ENCODE measurements at regions not wholly inside any gene's neighbourhood (a gene's known extent, or its start where the extent isn't known, plus 50 kb on each side); places are given as distances from the start of the nearest gene placed in this dataset.

DNA sequence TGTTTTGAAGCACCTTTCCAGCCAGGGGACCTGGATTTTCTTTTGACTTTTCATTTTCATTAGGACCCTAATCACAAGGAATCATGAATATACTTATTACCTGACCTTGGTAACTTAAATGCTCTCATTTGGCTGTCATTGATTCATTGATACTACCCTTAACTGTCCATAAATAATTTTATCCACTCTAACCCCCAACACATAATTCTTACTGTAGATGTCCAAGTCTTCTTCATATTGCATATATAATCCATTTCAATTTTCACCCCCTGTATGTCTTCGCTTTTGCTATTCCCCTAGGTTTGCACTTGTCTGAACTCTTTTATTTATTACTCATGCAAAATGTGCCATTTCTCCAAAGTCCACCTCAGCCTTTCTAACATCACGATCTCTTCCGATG lies 602.9 kb downstream of the MMUT start:
- DNase-seq = no peak
- intact Hi-C loops (cut with DNase I) = no loop called here

DNA sequence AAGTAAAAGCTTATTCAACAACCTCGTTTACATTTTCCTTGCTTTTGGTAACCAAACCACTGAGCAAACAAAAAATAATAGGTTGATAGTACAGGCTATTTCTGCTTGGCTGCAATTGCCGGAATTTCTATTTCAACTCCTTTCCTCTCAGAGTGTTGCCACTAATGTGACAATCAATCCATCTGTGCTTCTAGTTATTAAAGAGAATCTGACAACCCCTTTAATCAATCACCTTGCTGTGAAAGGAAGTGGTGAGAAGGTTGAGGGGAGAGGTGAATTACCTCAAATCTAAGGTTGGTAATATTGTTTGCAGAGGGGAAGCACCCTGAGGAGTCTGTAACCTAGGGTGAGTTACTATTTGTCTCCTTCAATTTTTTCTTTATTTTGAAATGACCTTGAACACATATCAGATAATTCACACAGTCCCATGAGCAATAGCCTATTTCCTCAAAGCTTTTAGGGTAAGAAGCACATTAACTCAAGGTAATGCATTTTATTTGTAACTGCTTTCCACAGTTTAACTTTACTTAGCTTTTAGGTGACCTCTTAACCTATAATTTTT lies 603.4 kb downstream of the MMUT start:
- intact Hi-C loops (cut with DNase I) = no loop called here

DNA sequence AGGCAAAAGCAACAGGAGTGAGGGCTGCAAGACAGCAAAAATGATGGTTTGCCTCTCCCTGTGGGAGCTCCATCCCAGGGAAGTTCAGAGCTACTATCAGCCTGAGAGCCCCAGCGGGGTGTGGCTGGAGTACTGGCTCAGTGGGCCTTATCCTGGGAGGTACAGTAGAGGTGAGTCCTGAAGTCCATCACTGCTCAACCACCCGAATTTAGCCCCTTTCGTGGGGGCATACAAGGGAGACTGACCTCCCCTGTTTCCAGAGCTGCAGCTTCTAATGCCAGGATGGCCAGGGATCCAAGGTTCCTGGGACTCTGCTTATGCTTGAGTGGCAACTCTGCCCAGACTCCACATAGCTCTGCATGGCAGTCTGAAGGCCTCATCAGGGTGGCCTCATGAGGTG lies 617.8 kb downstream of the MMUT start:
- no peak for DNase-seq
- intact Hi-C loops (cut with DNase I) = no loop called here

More for the DNA sequence above, 603.4 kb downstream of the MMUT start:
- DNase-seq = no peak

DNA sequence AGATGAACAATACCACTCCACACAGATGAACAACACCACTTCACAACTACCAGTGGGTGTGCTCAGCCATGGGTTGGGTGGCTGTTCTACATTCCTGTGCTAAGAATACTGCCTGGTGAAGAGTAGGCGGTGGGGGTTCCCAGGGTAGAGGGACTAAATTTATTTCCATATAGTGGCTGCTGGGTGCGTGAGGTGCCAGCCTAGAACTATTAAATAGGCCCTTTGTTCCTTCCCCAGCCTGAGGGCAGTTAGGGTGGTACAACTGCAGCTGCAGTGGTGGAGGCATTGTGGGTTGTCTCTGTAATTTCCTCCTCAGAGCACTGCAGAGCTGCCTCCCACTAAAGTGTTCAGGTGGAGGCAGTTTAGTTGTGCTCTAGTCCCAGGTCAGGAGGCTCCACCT lies 618.4 kb downstream of the MMUT start:
- intact Hi-C loops (cut with DNase I) = no loop called here

DNA sequence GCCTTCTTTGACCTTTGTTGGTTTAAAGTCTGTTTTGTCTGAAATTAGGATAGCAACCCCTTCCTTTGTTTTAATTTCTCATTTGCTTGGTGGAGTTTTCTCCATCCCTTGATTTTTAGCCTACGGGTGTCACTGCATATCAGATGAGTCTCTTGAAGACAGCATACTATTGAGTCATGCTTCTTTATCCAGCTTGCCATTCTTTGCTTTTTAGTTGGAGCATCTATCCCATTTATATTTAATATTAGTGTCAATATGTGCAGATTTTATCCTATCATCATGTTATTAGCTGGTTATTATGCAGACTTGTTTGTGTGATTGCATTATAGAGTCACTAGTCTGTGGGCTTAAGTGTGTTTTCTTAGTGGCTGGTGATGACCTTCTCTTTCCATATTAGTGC lies 622.2 kb downstream of the MMUT start:
- intact Hi-C loops (cut with DNase I) = no loop called here
- no peak for DNase-seq

More for the DNA sequence above, 618.4 kb downstream of the MMUT start:
- no peak for DNase-seq

DNA sequence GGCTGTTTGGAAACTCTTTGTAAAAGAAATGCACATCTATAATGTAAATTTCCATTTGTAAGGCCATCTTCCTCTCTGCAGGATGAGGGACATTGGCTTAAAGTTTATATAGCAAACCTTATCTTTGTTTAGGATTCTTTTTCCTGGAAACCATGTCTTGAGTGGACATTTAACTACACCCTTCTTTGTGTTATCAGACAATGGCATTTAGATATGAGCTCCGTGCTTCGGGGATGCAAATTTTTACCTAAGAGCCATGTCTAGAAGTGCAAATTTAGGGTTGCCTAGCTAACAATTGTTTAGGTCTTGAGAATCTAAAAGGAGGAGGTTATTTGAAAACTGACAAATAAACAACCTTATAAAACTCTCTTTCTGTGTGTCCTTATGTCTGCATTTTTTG lies 623.8 kb downstream of the MMUT start:
- intact Hi-C loops (cut with DNase I) = no loop called here
- DNase-seq = no peak

DNA sequence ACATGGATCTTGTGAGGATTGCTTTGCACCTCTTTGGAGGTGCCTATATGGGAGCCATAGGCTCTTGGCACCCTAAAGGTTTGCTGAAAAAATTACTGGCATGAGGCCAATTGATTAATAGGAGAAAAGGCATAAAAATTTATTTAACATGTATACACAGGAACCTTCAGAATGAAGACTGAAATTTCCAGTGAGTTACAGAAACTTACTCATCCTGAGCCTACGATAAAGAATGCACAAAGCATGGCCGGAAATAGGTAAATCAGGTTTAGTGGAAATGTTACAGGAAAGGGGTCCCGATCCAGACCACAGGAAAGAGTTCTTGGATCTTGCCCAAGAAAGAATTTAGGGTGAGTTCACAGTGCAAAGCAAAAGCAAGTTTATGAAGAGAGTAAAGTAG lies 625.3 kb downstream of the MMUT start:
- intact Hi-C loops (cut with DNase I) = no loop called here
- no peak for DNase-seq

DNA sequence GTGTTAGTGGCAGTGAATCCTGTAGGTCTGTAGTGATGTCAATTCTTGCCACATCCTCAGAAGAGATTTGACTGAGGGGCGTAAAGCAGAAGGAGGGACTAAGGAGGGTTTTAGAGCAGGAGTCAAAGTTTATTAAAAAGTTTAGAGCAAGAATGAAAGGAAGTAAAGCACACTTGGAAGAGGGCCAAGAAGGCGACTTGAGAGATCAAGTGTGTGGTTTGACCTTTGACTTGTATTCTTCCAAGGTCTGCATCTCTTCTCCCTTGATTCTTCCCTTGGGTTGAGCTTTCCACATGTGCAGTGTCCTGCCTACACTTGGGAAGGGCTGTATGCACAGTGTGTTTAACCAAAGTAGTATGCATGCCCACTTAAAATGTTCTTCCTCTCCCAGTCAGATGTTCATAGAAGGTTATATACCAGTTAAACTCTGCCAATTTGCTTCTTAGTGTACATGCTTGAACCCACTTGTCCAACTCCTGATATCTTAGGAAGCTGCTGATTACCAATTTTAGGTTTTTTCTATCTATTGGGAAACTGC lies 627.6 kb downstream of the MMUT start:
- no peak for DNase-seq
- intact Hi-C loops (cut with DNase I) = no loop called here

DNA sequence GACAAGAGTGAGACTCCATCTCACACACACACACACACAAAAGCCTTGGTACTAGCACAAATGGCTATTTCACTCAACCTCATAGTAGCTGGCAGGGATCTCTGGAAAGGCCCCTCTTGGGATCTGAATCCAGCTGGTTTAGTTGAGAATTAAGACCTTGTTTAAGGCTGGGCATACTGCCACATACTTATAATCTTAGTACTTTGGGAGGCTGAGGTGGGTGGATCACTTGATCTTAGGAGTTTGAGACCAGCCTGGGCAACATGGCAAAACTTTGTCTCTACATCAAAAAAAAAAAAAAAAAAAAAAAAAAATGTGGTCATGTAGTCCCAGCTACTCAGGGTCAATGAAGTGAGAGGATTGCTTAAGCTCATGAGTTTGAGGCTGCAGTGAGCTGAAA lies 628.3 kb downstream of the MMUT start:
- DNase-seq = no peak
- intact Hi-C loops (cut with DNase I) = no loop called here

DNA sequence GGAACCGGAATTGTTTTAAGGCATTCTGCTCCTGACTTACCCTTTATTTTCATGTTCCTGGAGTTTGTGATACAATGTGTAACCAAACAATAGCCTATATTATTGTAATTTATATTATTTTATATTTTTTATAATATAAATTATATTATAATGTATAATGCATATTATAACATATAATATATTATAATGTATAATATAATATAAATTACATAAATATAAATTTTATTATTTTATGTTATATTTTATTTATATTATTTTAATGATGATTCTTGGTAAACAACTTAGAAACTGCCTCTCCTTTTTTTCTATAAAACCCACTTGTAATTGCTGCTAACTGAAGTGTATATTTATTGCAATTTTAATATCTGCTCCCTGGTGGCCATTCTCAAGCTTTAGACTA lies 629.1 kb downstream of the MMUT start:
- no peak for DNase-seq
- intact Hi-C loops (cut with DNase I) = no loop called here

DNA sequence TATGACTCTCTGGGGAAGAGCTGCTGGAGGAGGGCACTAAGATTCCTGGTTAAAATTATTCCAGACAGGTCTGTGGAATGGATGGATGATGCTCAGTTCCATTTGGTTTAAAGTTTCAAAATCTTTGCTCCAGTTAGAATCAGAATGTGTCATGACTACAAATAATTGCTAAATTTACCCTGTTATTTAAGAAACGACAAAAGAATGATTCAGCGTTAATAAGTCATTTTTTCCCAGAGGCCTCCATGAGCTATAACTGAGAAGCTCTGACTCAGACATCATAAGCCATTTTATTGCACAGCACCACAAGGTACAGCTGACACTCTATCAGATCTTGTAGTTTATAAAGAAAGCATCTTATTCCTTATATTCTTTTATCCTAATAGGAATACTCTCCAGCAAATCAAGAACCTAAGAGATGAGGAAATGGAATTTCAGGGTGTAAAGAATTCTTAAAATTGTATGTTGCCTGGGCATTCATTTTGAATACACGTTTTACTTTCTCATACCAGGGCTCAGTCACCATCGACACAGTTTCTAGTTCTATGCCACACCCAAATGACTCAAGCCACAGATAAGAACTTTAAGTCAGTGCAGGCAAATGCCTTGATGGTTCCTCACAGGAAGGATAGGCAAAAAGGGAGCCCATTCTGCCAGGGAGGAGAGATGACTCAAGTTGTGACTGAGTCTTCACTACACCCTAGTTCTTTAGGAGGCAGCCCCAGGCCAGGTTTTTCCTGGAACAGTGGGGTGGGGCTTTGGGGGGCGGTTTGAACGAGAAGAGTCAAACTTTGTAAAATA lies 636.0 kb downstream of the MMUT start:
- intact Hi-C loops (cut with DNase I) = no loop called here
- peak in 36 of 42 donors; percentile 3 to 68 (median 32) for DNase-seq

DNA sequence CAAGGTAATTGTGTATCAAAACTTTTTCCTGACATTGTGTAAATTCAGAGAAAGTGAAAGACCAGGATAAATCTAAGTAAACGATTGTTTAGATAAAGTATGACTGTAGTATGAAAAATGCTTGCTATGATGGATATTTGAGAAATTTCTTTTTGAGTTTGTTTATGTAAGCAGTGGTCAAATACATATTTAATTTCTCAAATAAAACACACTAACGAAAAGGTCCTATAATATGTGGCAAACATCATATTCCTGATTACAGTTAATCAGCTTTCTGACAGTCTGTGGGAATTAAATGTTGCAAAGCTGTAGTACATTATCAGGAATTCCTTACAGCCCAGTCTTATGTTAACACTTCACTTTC lies 636.9 kb downstream of the MMUT start:
- intact Hi-C loops (cut with DNase I) = no loop called here
- no peak for DNase-seq

DNA sequence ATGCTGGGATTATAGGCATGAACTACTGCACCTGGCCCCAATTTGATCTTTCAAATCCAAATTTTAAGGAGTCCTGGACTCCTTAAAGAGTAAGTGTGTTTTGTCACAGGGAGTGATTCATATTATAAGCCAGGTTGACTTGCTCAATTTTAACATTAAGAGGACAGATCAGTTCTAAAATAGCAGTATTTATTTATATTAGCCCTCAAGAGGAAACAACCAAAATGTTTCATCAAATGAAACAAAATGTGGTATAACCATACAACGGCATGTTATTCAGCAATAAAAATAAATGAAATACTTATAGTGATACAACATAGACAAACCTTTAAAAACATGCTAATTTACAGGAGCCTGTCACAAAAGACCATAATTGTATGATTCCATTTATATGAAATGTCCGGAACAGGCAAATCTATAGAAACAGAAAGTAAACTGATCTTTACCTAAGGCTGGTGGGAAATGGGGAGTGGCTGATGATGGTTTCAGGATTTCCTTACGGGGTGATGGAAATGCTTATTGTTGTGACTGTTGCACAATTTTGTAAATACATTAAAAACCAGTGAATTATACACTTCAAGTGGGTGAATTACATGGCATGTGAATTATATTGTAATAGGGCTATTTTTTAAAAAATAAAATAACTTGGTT lies 637.4 kb downstream of the MMUT start:
- intact Hi-C loops (cut with DNase I) = no loop called here
- DNase-seq = no peak

DNA sequence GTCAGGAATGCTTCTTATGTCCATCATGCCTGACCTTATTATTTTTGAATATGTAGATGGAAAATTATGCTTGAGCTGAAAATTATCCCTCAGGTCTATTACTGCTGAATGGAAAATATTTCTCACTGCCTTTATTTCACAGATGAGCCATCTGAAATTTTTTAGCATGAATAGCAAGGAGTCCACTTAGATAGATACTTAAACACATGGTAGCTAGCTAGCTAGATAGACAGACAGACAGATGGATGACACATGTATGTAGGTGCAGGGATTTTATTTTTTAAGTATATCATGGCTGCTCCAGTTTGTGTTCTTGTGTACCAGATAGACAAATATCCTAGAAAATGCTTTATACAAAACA lies 645.0 kb downstream of the MMUT start:
- no peak for DNase-seq
- intact Hi-C loops (cut with DNase I) = no loop called here

DNA sequence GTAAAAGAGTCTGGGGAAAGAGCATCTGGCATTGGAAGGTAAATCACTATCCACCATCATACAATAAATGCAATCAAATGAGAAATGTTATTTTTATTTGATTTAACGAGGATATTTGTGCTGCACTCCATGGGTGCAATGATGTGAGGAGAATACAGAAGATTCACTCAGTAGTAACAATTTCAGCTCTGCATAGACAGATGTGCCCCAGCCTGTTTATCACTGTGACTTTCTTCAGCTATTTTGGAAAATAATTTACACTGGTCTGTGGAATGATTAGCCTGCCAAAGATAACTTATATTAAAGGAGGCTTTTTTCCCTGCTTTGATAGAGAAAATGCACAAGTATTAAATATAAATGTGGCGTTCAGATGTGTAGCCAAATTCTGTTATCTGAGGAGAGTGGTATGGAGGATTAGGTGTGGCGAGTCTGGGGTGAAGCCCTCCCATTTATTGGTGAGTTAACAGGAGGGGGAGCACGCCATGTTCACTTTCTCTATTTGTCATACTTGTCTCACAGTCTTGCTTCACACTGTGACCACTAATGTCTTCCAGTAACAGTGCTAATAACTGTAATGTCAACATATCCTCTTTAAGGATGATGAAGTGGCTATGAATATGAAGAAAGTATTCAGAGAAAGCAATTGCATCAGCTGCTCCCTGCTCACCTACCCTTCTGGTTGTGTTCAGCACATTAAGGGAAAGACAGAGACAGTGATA lies 645.6 kb downstream of the MMUT start:
- intact Hi-C loops (cut with DNase I) = no loop called here
- DNase-seq = no peak

DNA sequence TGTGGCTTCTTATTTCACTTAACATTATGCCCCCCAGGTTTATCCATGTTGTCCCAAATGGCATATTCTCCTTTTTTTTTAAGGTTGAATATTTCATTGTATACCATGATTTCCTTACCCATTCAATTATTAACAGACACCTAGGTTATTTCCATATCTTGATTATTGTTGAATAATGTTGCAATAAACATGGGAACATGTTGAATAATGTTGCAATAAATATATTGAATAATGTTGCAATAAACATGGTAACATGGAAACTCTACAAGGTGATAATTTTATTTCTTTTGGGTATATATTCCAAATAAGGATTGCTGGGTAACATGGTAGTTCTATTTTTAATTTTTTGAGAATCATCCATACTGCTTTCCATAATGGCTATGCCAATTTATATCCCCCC lies 648.1 kb downstream of the MMUT start:
- intact Hi-C loops (cut with DNase I) = no loop called here
- no peak for DNase-seq

DNA sequence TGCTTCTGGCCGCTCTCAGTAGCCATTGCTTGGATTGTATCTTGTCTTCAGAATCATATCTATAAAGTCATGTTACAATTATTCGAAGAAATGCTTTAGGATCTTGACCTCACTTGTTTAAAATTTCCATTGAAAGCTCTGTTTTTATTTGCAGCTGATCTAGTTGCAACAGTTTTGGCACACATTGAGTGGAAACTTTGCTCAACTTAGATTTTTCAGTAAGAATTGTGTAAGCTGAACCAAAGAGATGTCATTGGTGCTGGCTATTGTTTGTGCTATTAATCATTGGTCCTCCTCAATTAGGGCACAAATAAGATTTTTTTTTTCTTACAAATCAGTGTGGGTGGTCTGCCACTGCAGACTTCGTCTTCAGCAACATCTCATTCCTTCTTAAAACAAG lies 649.2 kb downstream of the MMUT start:
- intact Hi-C loops (cut with DNase I) = no loop called here
- DNase-seq = no peak

DNA sequence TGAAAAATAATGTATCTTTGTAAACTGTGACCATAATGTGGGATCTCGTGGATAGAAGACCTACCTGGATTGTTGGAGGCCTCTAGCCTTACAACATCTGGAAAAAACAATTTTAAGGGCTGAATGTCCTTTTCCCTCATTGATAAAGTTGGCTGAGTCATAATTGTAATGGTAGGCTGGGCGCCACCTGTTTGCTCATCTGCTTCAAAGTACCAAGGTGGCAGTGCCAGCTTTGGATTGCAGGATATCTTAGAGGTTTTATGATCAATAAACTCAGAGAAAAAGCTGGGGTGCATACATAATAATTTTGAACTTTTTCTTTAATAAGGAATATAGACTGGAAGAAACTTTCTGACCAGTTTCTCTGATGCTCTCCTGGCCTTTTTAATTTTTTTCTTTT lies 653.4 kb downstream of the MMUT start:
- no peak for DNase-seq

DNA sequence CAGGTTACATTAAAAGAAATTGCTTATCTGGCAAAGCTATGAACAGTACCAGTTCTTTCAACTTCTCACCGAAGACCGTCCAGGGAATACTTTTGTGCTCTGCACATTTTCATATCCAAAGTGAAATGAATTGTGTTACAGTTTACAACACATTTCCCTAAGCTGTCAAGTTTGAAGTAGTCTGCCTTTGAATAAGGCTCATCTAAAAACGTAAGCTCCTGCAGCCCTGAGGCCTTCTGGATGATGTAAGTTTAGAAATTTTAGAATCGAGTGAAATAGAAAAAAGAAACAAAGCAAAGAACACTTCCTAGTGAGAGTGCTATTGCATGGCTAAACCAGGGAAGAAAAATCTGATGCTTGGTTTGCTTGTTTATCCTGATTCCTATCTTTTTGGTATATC lies 653.8 kb downstream of the MMUT start:
- intact Hi-C loops (cut with DNase I) = no loop called here
- DNase-seq = no peak

More for the DNA sequence above, 653.4 kb downstream of the MMUT start:
- intact Hi-C loops (cut with DNase I) = no loop called here

DNA sequence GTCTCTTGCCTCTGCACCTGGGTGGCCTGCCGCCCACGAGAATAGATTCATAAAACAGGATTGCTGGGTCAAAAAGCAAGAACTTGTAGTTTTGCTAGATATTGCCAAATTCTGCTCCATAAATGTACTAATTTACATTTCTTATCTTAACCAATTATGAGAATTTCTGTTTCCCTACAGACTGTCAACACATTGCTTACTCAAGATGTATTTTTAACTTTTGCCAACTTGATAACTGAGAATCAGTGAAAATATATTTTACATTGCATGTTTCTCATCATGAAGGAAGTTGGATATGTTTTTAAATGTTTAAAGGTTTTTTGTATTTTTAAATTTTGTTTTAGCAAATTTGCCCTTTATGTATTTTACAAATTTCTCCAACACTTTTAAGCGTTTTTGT lies 664.8 kb downstream of the MMUT start:
- intact Hi-C loops (cut with DNase I) = no loop called here
- DNase-seq = no peak
